GM13977 (cell line): ENCODE measurements at regions not wholly inside any gene's neighbourhood (a gene's known extent, or its start where the extent isn't known, plus 50 kb on each side); places are given as distances from the start of the nearest gene placed in this dataset.

Experiments
- DNase-seq: peaks from one replicate; pipeline ENCODE4 v3.0.0; 2012; ENCODE audit warnings: low spot score
- CTCF ChIP-seq: IDR thresholded peaks from 2 replicates; pipeline ENCODE4 v1.5.1; 2012; ENCODE audit warnings: mild to moderate bottlenecking, control low read depth; ENCODE audit not compliant: insufficient read depth; ENCODE audit errors: extremely low read depth, missing control alignments
- in situ Hi-C: fragments of 300-500 bp; cut with MboI; formaldehyde crosslinking; loops from one replicate; pipeline ENCODE4 v1.12.0; 2022; ENCODE audit warnings: low sequenced_read_pairs, low pct_unique_long_range_greater_than_20kb, mixed read lengths, inconsistent platforms; ENCODE audit not compliant: unreplicated experiment

GRCh38 chr1:219298571-219299148 is 125.0 kb downstream of the LYPLAL1 start:
- in situ Hi-C loops, result no loop called here
- DNase-seq, result no peak
- TF ChIP-seq CTCF, result no peak

GRCh38 chr1:219296430-219297355 is 123.0 kb downstream of the LYPLAL1 start:
- DNase-seq, result no peak
- in situ Hi-C loops, result no loop called here
- no peak for TF ChIP-seq CTCF

- no peak for TF ChIP-seq CTCF
- DNase-seq, result no peak
- in situ Hi-C loops, result no loop called here
These were observed 120.6 kb downstream of the LYPLAL1 start for GRCh38 chr1:219294251-219294650.

GRCh38 chr1:219293410-219293809 is 119.7 kb downstream of the LYPLAL1 start:
- in situ Hi-C loops, result no loop called here
- no peak for TF ChIP-seq CTCF
- DNase-seq, result no peak

GRCh38 chr1:219292999-219293398 is 119.3 kb downstream of the LYPLAL1 start:
- in situ Hi-C loops, result no loop called here
- no peak for DNase-seq
- no peak for TF ChIP-seq CTCF

- in situ Hi-C loops, result no loop called here
- DNase-seq, result no peak
- TF ChIP-seq CTCF, result no peak
These were observed 118.7 kb downstream of the LYPLAL1 start for GRCh38 chr1:219292341-219292740.
